Posterior cingulate gyrus (tissue), 11 donors: ENCODE measurements at regions not wholly inside any gene's neighbourhood (a gene's known extent, or its start where the extent isn't known, plus 50 kb on each side); places are given as distances from the start of the nearest gene placed in this dataset.
"Not testable (repeated sequence)": the region's sequence is repeated elsewhere in the genome, so short reads cannot be mapped to it uniquely, and the experiment has no call there.

Source experiments
- DNase-seq, 10 donors: peaks; one replicate each; pipeline versions ENCODE4 v3.0.0 to v3.0.0-alpha.2; 2020 to 2021; ENCODE audit warnings: mixed read lengths in 3 of 10
- intact Hi-C: fragments of 100-400 bp; cut with DNase I; formaldehyde crosslinking; loops from one replicate; pipeline ENCODE4 v1.15.1; 2023

DNA sequence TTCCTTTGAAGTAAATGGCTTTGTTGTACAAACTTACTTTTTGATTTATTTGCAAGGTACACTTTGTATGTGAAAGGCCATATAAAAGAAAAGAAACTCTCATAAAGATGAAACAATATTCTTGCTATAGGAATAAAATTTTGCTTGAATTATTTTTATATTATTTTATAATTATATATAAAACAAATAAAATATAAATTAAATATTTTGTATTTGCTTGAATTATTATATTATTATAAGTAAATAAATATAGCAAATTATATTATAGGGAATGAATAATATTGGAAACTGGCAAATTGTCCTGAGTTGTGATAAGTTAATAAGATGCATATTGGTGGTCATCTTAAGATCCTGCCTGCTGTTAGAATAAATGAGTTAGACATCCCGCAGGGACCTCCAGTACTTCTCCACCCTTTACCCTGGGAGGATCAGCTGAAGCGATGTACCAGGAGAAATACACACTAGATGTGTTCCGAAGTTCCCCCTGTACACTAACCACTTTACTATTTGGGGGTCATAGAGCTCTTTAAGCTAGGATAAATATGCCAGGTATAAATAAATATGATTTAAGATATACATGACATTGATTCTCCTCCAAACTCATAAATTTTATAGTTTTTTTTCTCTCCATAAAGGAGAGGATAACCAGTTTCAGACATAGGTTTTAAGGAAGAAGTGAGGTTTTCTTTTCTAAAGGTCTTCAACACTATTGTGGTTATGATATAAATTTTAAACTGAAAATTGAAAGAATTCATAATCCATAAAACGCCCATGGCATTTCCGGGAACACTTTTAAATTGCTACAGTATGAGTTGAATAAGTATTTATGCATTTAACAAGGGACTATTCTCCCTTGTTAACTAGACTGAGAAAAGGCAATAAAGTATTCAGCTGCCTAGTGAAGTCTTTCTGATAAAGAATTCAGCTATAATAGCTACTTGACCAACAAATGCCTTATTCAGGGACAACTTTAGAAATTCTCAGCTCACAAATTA is 486.3 kb upstream of the MARCKS start:
- intact Hi-C loops = no loop called here
- no peak for DNase-seq

DNA sequence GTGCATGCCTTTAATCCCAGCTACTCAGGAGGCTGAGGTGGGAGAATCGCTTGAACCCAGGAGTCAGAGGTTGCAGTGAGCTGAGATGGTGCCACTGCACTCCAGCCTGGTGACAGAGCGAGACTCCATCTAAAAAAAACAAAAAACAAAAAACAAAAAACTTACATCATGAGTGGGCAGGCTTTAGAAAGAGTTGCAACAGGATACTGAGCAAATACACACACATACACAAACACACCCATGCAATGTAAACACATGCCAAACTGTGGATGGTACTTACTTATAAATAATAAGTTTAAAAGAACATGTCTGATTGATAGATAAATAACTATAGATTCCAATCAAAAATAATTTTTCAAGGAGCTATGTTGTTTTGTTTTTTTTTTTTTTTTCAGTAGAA is 481.7 kb upstream of the MARCKS start:
- intact Hi-C loops = not testable (repeated sequence)

GRCh38 chr6:113375950-113376846 is 480.9 kb upstream of the MARCKS start:
- no peak for DNase-seq

More for the DNA sequence above, 481.7 kb upstream of the MARCKS start:
- not testable (repeated sequence) for DNase-seq

GRCh38 chr6:113376847-113377165 is 480.3 kb upstream of the MARCKS start:
- no peak for DNase-seq
- intact Hi-C loops = no loop called here

More at GRCh38 chr6:113375950-113376846, 480.9 kb upstream of the MARCKS start:
- intact Hi-C loops = no loop called here

- DNase-seq = no peak
- intact Hi-C loops = no loop called here
Measured at GRCh38 chr6:113377362-113377942, 479.7 kb upstream of the MARCKS start.

DNA sequence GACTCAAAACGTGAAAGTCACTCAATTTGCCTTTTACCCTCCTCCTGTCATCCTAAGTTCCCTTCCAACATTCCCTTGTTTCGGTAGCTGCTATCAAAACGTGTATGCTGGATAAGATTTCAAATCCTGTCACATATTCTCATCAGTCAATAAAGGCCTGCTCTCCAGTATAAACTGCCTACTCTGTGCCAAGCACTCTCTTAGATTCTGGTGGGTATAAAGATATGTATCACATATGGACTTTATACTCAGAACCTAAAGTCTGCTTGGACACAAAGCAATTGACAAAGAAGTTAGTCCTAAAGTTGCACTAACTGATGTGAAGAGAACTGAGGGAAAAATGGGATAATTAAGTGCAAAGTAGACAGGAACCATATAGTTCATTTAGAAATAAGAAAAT is 476.6 kb upstream of the MARCKS start:
- DNase-seq = no peak
- intact Hi-C loops = no loop called here

GRCh38 chr6:113381232-113381631 is 475.9 kb upstream of the MARCKS start:
- no peak for DNase-seq
- intact Hi-C loops = no loop called here

DNA sequence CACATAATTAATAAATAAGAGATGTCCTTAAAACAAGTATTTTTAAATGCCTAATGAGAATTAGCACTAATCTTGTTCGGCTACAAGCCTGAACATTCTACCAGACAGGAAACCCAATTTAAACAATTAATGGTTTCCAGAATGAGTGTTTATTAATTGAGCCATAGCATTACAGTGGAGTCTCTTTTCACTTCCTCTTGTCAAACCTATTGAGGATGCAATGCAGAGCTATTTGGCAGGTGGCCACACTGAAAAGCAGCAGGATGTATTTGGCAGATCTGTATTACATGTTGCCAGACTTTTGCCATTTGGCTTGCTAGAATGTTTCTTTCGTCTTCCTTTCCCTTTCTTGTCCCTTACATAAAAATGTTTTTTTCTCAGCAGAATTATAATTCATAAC is 475.2 kb upstream of the MARCKS start:
- peak in 1 of 10 donors; percentile 15 for DNase-seq
- intact Hi-C loops = no loop called here

DNA sequence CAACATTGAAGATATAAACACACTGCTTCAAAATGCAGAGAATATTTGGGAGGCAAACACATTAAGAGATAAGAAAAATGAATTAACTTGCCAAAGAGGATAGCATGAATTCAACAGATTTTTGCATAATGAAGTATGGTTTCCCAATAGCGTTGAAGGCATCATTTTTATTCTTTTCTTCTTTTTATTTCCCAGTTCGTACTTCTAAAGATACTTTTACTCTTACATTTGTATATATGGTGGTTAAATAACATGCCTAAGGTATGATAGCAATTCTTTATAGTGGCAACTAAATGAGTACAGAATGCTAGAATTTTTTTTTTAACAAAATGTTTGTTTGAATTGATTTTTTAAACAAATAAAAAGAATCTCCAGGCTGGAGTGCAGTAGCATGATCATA is 473.4 kb upstream of the MARCKS start:
- intact Hi-C loops = no loop called here
- DNase-seq = no peak

GRCh38 chr6:113385020-113385431 is 472.1 kb upstream of the MARCKS start:
- no peak for DNase-seq
- intact Hi-C loops = no loop called here

DNA sequence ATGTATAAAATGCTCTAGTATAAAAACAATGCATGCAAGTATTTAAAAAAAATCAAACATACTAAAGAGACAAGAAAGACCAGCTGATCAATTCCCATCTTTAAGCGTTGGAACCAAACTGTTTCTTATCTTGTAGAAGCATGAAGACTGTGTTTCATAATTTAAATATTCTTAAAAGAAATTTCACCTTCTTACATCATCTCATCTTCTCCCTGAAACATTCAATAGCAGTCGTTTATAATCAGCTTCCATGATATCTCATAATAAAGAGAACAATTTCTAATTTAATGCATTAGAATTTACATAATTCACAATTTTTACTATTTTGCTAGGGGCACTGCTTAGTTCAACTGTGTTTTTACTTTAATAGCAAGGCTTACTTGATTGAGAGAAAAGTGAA is 468.1 kb upstream of the MARCKS start:
- no peak for DNase-seq
- intact Hi-C loops = no loop called here

GRCh38 chr6:113392551-113393055 is 464.5 kb upstream of the MARCKS start:
- no peak for DNase-seq
- intact Hi-C loops = no loop called here

DNA sequence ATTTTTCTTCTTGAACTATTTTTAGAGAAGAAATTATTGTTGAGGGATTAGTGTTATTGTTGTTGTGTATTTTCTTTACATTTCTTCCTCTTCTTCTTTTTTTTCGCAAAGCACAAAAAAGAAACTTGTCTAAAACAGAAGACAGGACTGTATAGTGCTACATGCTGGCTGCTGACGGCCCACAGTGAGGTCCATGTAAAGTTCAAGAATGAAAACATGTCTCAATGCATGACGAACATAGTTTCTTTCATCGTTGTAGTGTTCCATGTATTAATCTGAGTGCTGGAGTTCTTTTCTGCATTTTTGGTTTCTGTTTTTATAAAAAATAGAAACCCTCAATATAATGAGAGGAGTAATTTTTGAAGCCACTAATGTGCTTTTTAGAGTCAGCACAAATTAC is 462.9 kb upstream of the MARCKS start:
- intact Hi-C loops = no loop called here
- no peak for DNase-seq

DNA sequence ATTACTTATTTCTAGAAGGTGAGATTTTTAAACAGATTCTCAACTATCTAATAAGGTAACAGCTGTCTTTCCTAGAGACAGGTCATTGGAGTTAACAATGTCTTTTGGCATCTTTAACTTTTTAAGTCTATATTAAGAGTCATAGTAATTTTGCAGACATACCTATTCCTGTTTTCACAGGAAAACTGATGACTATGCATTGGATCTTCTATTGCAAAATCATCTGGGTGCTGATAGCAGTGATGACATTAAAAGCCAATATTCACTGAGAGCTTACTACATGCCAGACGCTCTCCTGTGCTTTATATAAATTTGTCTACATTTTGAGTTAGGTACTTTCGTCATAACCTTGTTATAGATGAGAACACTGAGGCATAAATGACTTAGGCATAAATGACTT is 462.4 kb upstream of the MARCKS start:
- intact Hi-C loops = no loop called here
- no peak for DNase-seq

DNA sequence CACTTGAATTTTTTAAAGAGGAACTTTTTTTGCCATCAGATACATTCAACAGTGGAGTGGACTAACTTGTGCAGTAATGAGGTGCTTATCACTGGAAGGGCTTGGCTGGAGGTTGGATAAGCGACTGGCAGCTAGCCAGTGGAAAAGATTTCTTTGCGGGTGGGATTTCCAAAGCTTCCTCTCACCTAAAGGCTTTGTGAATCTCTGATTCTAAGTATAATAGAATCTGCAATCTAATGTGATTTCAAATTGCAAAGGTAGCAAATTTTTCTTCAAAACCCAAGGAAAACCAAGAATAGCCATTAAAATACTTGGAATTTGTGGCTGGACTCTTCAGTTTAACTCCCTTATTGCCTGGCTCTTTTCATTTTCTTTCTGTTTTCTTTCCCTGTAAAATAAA is 460.4 kb upstream of the MARCKS start:
- intact Hi-C loops = no loop called here
- no peak for DNase-seq

DNA sequence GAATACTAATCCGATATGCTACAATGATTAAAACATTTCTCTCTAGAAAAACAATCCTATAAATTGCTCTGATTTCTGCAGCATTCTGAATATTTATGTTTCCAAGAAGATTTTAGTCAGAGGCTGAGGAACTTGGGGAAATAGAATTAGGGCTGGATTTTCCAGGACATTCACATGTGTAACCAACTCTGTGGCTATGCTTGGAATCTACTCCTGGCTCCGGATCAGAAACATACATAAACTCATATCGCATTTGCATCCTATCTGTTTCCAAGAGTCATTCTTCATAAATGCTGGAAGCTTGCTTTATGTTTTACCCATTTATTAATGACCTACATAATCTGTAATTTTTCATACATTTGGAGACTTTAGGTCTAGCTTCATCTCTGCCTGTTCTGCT is 459.9 kb upstream of the MARCKS start:
- intact Hi-C loops = no loop called here
- DNase-seq = no peak

- intact Hi-C loops = no loop called here
- DNase-seq = no peak
Measured at GRCh38 chr6:113401231-113401630, 455.9 kb upstream of the MARCKS start.

GRCh38 chr6:113402544-113402943 is 454.6 kb upstream of the MARCKS start:
- DNase-seq = no peak
- intact Hi-C loops = no loop called here

- DNase-seq = no peak
- intact Hi-C loops = no loop called here
Measured at GRCh38 chr6:113403966-113404595, 453.1 kb upstream of the MARCKS start.

DNA sequence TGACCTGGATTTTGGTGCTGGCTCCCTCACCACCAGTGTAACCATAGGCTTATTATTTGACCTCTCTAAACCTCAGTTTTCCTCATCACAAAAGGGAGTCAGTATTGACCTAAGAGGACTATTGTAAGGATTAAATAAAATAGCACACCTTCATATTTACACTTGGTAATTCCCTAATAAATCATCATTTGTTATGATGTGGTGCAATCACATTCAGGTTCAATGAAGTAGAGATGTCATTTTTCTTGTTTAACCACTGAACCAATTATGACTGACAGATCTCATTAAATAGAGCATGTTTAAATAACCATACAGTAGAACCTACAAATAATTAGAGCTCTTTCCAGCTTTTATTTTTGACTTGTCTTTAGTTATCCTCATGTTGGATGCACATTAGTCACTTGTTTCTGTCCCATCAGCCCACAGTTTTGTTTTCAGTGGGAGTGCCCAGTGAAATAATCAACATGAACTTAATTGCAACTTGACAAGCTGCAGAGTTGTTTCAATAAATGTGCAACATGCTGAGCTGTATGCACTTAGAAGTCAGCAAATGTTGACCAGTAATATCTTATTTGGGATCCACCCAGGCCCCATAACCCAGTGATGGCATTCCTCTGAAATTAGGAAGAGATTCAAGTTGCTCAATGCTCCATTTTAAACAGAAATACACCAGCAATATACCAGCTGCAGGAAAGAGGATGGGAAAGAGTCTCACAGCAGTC is 451.7 kb upstream of the MARCKS start:
- intact Hi-C loops = no loop called here
- no peak for DNase-seq
